ENCODE measurements at regions not wholly inside any gene's neighbourhood (a gene's known extent, or its start where the extent isn't known, plus 50 kb on each side); places are given as distances from the start of the nearest gene placed in this dataset.

- TF ChIP-seq PHB2 (IDR thresholded peaks at IDR 0.05; ENCODE audit: partially characterized antibody), result no peak
- no peak for TF ChIP-seq NFYB (CRISPR knock-in tag; IDR thresholded peaks at IDR 0.05)
- no peak for TF ChIP-seq CBX5 (CRISPR knock-in tag; IDR thresholded peaks at IDR 0.05; ENCODE audit: borderline replicate concordance)
- no peak for TF ChIP-seq CTCF (CRISPR knock-in tag; IDR thresholded peaks at IDR 0.05)
- no peak for TF ChIP-seq KLF13 (CRISPR knock-in tag; IDR thresholded peaks at IDR 0.05)
- TF ChIP-seq KDM5A (IDR thresholded peaks at IDR 0.05; ENCODE audit: borderline replicate concordance, low read length), result no peak
- no peak for TF ChIP-seq ZBTB21 (CRISPR knock-in tag; IDR thresholded peaks at IDR 0.05)
- no peak for TF ChIP-seq SMC3 (IDR thresholded peaks at IDR 0.05; ENCODE audit: low read length)
Measured at GRCh38 chrX:144601010-144601409, 646.3 kb upstream of the SPANXN1 start.

Data from HepG2 (cell line).